ENCODE measurements at regions not wholly inside any gene's neighbourhood (a gene's known extent, or its start where the extent isn't known, plus 50 kb on each side); places are given as distances from the start of the nearest gene placed in this dataset.
A peak's percentile ranks its signal among the peaks of the same experiment; 100 is the strongest.
"Not testable (repeated sequence)": the region's sequence is repeated elsewhere in the genome, so short reads cannot be mapped to it uniquely, and the experiment has no call there.

GRCh38 chr6:27016689-27017088 lies 230.8 kb upstream of the PRSS16 start:
- Histone ChIP-seq H3K4me3 (ENCODE audit: insufficient read depth, low read depth, low read length) (no peak overlapping the region), H3K79me2 (ENCODE audit: insufficient read depth, low read length) (no peaks in the 10 kb centered on the region), H3K27me3 (ENCODE audit: insufficient read depth, low read length) (no peaks in the 10 kb centered on the region), H3K9ac (ENCODE audit: low read length) (no peak overlapping the region), H4K20me1 (ENCODE audit: insufficient read depth, low read length) (no peaks in the 10 kb centered on the region), H3K9me3 (ENCODE audit: insufficient read depth, low read depth, low read length) (no peaks in the 10 kb centered on the region), H3K36me3 (ENCODE audit: insufficient read depth, low read length) (no peaks in the 10 kb centered on the region), H3K4me2 (ENCODE audit: low read length) (no peak overlapping the region), H2AFZ (ENCODE audit: low read depth, low read length) (no peak overlapping the region), H3K4me1 (ENCODE audit: insufficient read depth, low read length) (no peaks in the 10 kb centered on the region), H3K27ac (ENCODE audit: low read depth, low read length) (no peak overlapping the region)
- no peak for DNase-seq (ENCODE audit: low read depth)
- no peaks in the 10 kb centered on the region for H3K27me3 Mint-ChIP-seq (ENCODE audit: low read depth, unreplicated experiment)
- no peak for FAIRE-seq
- peaks cover 3% of the 10 kb centered on the region for H3K4me1 Mint-ChIP-seq (ENCODE audit: low read depth, unreplicated experiment)
- no peak overlapping the region for H3K4me3 Mint-ChIP-seq (ENCODE audit: unreplicated experiment)
- H3K9me3 Mint-ChIP-seq (ENCODE audit: unreplicated experiment), result no peaks in the 10 kb centered on the region
- H3K36me3 Mint-ChIP-seq (ENCODE audit: low read depth, unreplicated experiment), result no peaks in the 10 kb centered on the region
- H3K27ac Mint-ChIP-seq (ENCODE audit: unreplicated experiment), result no peak overlapping the region
- TF ChIP-seq CTCF (IDR thresholded peaks at IDR 0.05; ENCODE audit: insufficient read depth, low read depth, low read length) (no peak), EZH2 (IDR thresholded peaks at IDR 0.05; ENCODE audit: insufficient read depth, low read length) (no peak)

- FAIRE-seq; H3K4me1 Mint-ChIP-seq (ENCODE audit: low read depth, unreplicated experiment); H3K9me3 Mint-ChIP-seq (ENCODE audit: unreplicated experiment); H3K4me2 ChIP-seq (ENCODE audit: low read length); H3K79me2 ChIP-seq (ENCODE audit: insufficient read depth, low read length); H3K4me3 ChIP-seq (ENCODE audit: insufficient read depth, low read depth, low read length); H2AFZ ChIP-seq (ENCODE audit: low read depth, low read length); DNase-seq (ENCODE audit: low read depth); H3K27me3 Mint-ChIP-seq (ENCODE audit: low read depth, unreplicated experiment); H3K9me3 ChIP-seq (ENCODE audit: insufficient read depth, low read depth, low read length); H3K4me1 ChIP-seq (ENCODE audit: insufficient read depth, low read length); H3K27ac ChIP-seq (ENCODE audit: low read depth, low read length); H3K36me3 ChIP-seq (ENCODE audit: insufficient read depth, low read length); H3K36me3 Mint-ChIP-seq (ENCODE audit: low read depth, unreplicated experiment); H4K20me1 ChIP-seq (ENCODE audit: insufficient read depth, low read length); H3K9ac ChIP-seq (ENCODE audit: low read length); H3K27me3 ChIP-seq (ENCODE audit: insufficient read depth, low read length); H3K27ac Mint-ChIP-seq (ENCODE audit: unreplicated experiment): not testable (repeated sequence)
- peak overlapping the region; percentile 94 for H3K4me3 Mint-ChIP-seq (ENCODE audit: unreplicated experiment)
Observed at GRCh38 chr6:27018401-27018800, 229.1 kb upstream of the PRSS16 start.

- FAIRE-seq, result peak; percentile 84
- H3K4me3 Mint-ChIP-seq (ENCODE audit: unreplicated experiment), result peak overlapping the region; percentile 94
Observed at GRCh38 chr6:27019651-27020552, 227.6 kb upstream of the PRSS16 start.

More at GRCh38 chr6:27019651-27020552, 227.6 kb upstream of the PRSS16 start:
- no peaks in the 10 kb centered on the region for H3K9me3 ChIP-seq (ENCODE audit: insufficient read depth, low read depth, low read length)
- H3K36me3 ChIP-seq (ENCODE audit: insufficient read depth, low read length), result no peaks in the 10 kb centered on the region
- peaks cover 3% of the 10 kb centered on the region for H3K4me1 Mint-ChIP-seq (ENCODE audit: low read depth, unreplicated experiment)
- peak overlapping the region; percentile 97 for H3K27ac Mint-ChIP-seq (ENCODE audit: unreplicated experiment)
- peak overlapping the region; percentile 75 for H3K4me3 ChIP-seq (ENCODE audit: insufficient read depth, low read depth, low read length)
- peak overlapping the region; percentile 95 for H2AFZ ChIP-seq (ENCODE audit: low read depth, low read length)
- no peak for TF ChIP-seq EZH2 (IDR thresholded peaks at IDR 0.05; ENCODE audit: insufficient read depth, low read length)
- TF ChIP-seq CTCF (IDR thresholded peaks at IDR 0.05; ENCODE audit: insufficient read depth, low read depth, low read length), result no peak
- H3K4me1 ChIP-seq (ENCODE audit: insufficient read depth, low read length), result no peaks in the 10 kb centered on the region
- peak overlapping the region; percentile 80 for H3K9ac ChIP-seq (ENCODE audit: low read length)
- peak; percentile 92 for DNase-seq (ENCODE audit: low read depth)
- H3K27me3 ChIP-seq (ENCODE audit: insufficient read depth, low read length), result no peaks in the 10 kb centered on the region
- H3K79me2 ChIP-seq (ENCODE audit: insufficient read depth, low read length), result no peaks in the 10 kb centered on the region
- no peaks in the 10 kb centered on the region for H3K27me3 Mint-ChIP-seq (ENCODE audit: low read depth, unreplicated experiment)
- H3K36me3 Mint-ChIP-seq (ENCODE audit: low read depth, unreplicated experiment), result no peaks in the 10 kb centered on the region
- peak overlapping the region; percentile 84 for H3K4me2 ChIP-seq (ENCODE audit: low read length)
- H3K9me3 Mint-ChIP-seq (ENCODE audit: unreplicated experiment), result no peaks in the 10 kb centered on the region
- H4K20me1 ChIP-seq (ENCODE audit: insufficient read depth, low read length), result no peaks in the 10 kb centered on the region
- peak overlapping the region; percentile 51 for H3K27ac ChIP-seq (ENCODE audit: low read depth, low read length)

Measured in astrocyte (in vitro differentiated cells and primary cell).